Thyroid gland (tissue), 4 donors: ENCODE measurements at regions not wholly inside any gene's neighbourhood (a gene's known extent, or its start where the extent isn't known, plus 50 kb on each side); places are given as distances from the start of the nearest gene placed in this dataset.

Source experiments
- CTCF ChIP-seq, 6 experiments: fragments of 200-600 bp in 3 of 6; fragments of 450-650 bp in 3 of 6; sonication (generic) in 3 of 6; IDR thresholded peaks; one replicate each; pipeline ENCODE4 v1.5.1; 2016 to 2019; ENCODE audit warnings: antibody characterized with exemption in 6 of 6, mild to moderate bottlenecking in 2 of 6, inconsistent platforms in 1 of 6, moderate library complexity in 1 of 6
- POLR2A ChIP-seq, 2 donors: fragments of 450-650 bp; IDR thresholded peaks; one replicate each; pipeline ENCODE4 v1.6.1; 2017; ENCODE audit warnings: antibody characterized with exemption in 2 of 2, mild to moderate bottlenecking in 2 of 2, moderate library complexity in 1 of 2

DNA sequence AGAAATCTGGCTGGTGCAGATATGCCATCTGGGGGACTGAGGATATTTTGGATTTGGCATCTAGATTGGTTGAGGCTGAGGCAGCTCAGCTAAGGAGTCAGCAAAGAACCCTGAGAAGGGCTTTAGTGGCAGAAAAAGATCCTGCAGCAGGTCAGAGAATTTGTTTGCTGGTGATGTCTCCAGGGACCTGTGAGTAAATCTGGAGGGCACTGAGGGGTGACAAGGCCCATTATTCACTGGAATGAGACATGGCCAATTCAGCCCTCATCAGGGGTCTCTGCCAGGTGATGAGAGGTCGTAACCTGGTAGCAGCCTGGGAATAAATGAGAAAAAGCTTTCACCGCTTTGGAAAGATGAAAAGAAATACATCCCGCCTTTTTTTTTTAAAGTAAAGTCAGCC, 118.3 kb upstream of the FBXL4 start:
- TF ChIP-seq CTCF (IDR thresholded peaks at IDR 0.05) (no peak), POLR2A (IDR thresholded peaks at IDR 0.05) (no peak)
